ENCODE measurements at regions not wholly inside any gene's neighbourhood (a gene's known extent, or its start where the extent isn't known, plus 50 kb on each side); places are given as distances from the start of the nearest gene placed in this dataset.

GRCh38 chr3:64983583-64984359, 296.0 kb upstream of the ADAMTS9 start:
- TF ChIP-seq CTCF (conservative IDR thresholded peaks at IDR 0.05; ENCODE audit: low read depth, low read length), result no peak
- H3K4me3 ChIP-seq (ENCODE audit: low read length), result no peak overlapping the region
- no peak for DNase-seq (ENCODE audit: low read depth)

GRCh38 chr3:64977308-64978100, 289.7 kb upstream of the ADAMTS9 start:
- peak; percentile 32 for DNase-seq (ENCODE audit: low read depth)
- TF ChIP-seq CTCF (conservative IDR thresholded peaks at IDR 0.05; ENCODE audit: low read depth, low read length), result no peak
- no peak overlapping the region for H3K4me3 ChIP-seq (ENCODE audit: low read length)

- no peak overlapping the region for H3K4me3 ChIP-seq (ENCODE audit: low read length)
- no peak for TF ChIP-seq CTCF (conservative IDR thresholded peaks at IDR 0.05; ENCODE audit: low read depth, low read length)
- no peak for DNase-seq (ENCODE audit: low read depth)
Measured at GRCh38 chr3:64976456-64976855, 288.7 kb upstream of the ADAMTS9 start.

GRCh38 chr3:64975147-64975546, 287.3 kb upstream of the ADAMTS9 start:
- no peak for TF ChIP-seq CTCF (conservative IDR thresholded peaks at IDR 0.05; ENCODE audit: low read depth, low read length)
- no peak overlapping the region for H3K4me3 ChIP-seq (ENCODE audit: low read length)
- no peak for DNase-seq (ENCODE audit: low read depth)

GRCh38 chr3:64974401-64974800, 286.6 kb upstream of the ADAMTS9 start:
- no peak for TF ChIP-seq CTCF (conservative IDR thresholded peaks at IDR 0.05; ENCODE audit: low read depth, low read length)
- DNase-seq (ENCODE audit: low read depth), result no peak
- no peak overlapping the region for H3K4me3 ChIP-seq (ENCODE audit: low read length)

- H3K4me3 ChIP-seq (ENCODE audit: low read length), result no peak overlapping the region
- no peak for TF ChIP-seq CTCF (conservative IDR thresholded peaks at IDR 0.05; ENCODE audit: low read depth, low read length)
- no peak for DNase-seq (ENCODE audit: low read depth)
Measured at GRCh38 chr3:64972793-64973192, 285.0 kb upstream of the ADAMTS9 start.
